GM08714 (cell line): ENCODE measurements at regions not wholly inside any gene's neighbourhood (a gene's known extent, or its start where the extent isn't known, plus 50 kb on each side); places are given as distances from the start of the nearest gene placed in this dataset.
"Not testable (repeated sequence)": the region's sequence is repeated elsewhere in the genome, so short reads cannot be mapped to it uniquely, and the experiment has no call there.

ENCODE experiments used
- H3K4me3 ChIP-seq: fragments of 200-500 bp; sonication (Bioruptor generic); 2 replicates; pipeline ENCODE4 v1.5.1; 2014; ENCODE audit warnings: mild to moderate bottlenecking, low read length, inconsistent platforms
- ZNF274 ChIP-seq: IDR thresholded peaks from 2 replicates; pipeline ENCODE4 v1.6.1; 2012; ENCODE audit warnings: mild to moderate bottlenecking, low read depth, low read length

- H3K4me3 ChIP-seq, result not testable (repeated sequence)
Measured at GRCh38 chr7:6982375-6982774, 156.3 kb upstream of the CCZ1B start.

DNA sequence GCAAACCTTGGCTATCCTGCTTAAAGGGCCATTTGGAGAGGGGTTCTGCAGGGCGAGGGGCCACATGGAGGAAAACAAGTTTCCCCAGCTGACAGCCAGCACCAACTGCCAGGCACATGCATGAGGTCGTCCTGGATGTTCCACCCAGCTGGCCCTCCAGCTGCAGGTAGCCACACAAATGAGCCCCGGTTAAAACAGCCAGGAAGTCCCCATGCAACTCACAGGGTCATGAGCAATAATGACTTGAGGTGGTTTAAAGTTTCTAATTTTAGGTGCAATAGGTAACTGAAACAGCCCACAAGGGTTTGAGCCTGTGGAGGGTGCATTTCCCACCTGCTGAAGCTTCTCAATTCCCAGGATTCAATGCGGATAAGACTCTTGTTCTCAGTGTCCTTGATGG, 160.8 kb upstream of the CCZ1B start:
- not testable (repeated sequence) for H3K4me3 ChIP-seq

DNA sequence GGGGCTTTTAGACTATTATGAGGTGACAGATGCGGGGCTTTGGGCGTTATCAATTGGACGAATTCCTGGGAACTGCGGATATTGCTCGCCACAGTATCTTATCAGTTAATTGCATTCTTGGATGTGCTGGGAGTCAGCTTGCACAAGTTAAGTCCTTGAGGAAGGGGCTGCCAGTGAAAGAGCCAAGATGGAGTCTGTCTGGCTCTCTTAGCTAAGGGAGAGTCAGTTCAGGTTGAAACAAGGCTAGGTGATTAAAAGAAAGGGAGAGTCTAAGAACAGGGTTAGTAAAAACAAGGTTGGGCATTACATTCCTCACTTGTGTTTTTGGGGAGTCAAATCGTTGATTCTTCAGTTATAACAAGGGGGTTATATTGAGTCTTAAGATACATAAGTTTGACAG, 162.5 kb upstream of the CCZ1B start:
- not testable (repeated sequence) for H3K4me3 ChIP-seq

GRCh38 chr7:6989968-6990367, 163.9 kb upstream of the CCZ1B start:
- H3K4me3 ChIP-seq, result not testable (repeated sequence)

GRCh38 chr7:6990426-6991152, 164.5 kb upstream of the CCZ1B start:
- peak overlapping the region; percentile 41; the same call in 1 of the 2 replicates for H3K4me3 ChIP-seq

GRCh38 chr7:6991169-6991611, 165.1 kb upstream of the CCZ1B start:
- H3K4me3 ChIP-seq, result peak overlapping the region; percentile 8; the same call in 1 of the 2 replicates

DNA sequence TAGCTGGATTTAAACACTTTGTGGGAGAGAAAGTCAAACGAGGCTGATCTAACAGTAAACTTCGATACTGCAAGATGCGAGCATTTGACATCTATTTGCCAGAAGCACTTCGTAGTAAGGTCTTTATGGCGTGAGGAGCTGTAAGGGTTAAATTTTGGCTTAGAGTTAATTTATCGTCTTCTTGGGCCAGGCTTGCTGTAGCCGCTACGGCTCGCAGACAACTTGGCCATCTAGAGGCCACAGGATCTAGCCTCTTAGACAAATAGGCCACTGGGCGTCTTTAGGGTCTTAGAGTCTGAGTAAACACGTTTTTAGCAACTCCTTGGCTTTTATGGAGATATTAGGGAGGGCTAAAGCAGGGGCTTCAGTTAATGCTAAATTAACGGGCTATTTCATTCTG, 165.6 kb upstream of the CCZ1B start:
- peak overlapping the region; percentile 8; the same call in 1 of the 2 replicates for H3K4me3 ChIP-seq

- not testable (repeated sequence) for H3K4me3 ChIP-seq
Measured at GRCh38 chr7:6992133-6992532, 166.1 kb upstream of the CCZ1B start.

DNA sequence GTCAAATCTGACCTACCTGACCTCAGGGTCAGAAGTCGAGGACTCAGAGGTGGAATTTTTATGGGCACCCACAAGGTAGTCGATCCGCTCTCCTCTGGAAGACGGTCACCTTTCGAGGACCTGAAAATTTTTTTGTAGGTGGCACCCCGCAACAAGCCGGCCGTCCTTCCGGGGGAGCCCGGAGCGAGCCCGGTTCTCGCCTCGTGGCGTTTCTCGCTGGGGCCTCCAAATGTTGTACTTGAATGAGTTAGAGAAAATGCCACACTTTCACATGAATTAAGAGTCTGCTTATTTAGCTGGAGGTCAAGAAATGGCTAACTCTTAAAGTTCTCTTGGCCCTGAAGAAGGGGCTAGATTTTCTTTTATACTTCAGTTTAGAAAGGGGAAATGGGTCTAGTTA, 169.0 kb upstream of the CCZ1B start:
- not testable (repeated sequence) for H3K4me3 ChIP-seq

DNA sequence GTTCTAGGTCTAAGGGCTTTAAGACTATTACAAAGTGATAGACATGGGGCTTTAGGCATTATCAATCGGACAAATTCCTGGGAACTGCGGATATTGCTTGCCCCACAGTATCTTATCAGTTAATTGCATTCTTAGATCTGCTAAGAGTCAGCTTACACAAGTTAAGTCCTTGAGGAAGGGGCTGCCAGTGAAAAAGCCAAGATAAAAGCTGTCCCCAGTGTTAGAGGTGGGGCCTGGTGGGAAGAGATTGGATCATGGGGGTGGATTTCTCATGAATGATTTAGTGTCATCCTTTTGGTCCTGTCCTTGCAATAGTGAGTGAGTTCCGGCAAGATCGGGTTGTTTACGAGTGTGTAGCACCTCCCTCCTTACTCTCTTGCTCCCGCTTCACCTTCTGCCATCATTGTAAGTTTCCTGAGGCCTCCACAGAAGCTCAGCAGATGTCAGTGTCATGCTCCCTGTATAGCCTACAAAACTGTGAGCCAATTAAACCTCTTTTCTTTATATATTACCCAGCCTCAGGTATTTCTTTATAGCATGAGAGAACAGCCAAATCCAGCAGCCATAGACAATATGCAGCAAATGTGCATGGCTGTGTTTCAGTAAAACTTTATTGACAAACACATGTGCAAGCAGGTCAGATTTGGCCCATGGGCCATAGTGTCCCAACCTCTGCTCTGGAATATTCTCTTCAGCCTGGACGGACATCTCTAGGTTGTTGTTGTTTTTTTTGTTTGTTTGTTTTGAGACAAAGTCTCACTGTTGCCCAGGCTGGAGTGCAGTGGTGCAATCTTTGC, 169.6 kb upstream of the CCZ1B start:
- H3K4me3 ChIP-seq, result not testable (repeated sequence)

- not testable (repeated sequence) for H3K4me3 ChIP-seq
Measured at GRCh38 chr7:6999067-6999666, 173.1 kb upstream of the CCZ1B start.

DNA sequence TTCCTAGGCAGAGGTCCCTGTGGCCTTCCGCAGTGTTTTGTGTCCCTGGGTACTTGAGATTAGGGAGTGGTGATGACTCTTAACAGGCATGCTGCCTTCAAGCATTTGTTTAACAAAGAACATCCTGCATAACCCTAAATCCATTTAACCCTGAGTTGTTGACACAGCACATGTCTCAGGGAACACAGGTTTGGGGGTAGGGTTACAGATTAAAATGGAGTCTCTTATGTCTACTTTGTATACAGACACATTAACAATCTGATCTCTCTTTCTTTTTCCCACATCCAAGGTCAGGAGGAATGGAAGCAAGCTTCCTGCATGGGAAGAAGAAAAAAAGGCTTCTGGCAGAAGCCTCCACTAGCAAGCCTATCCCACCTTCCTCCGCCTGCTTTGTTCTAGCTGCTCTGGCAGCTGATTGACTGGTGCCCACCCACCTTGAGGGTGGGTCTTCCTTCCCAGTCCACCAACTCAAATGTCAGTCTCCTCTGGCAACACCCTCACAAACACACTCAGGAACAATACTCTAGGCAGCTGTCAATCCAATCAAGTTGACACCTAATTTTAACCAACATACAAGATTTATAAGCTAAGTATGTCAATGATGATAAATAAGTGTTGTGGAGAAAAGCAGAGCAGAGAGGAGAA, 176.5 kb upstream of the CCZ1B start:
- no peak overlapping the region for H3K4me3 ChIP-seq
- TF ChIP-seq ZNF274, result no peak

GRCh38 chr7:7005303-7005702, 177.0 kb upstream of the C1GALT1 start:
- H3K4me3 ChIP-seq, result no peak overlapping the region
- TF ChIP-seq ZNF274, result no peak

DNA sequence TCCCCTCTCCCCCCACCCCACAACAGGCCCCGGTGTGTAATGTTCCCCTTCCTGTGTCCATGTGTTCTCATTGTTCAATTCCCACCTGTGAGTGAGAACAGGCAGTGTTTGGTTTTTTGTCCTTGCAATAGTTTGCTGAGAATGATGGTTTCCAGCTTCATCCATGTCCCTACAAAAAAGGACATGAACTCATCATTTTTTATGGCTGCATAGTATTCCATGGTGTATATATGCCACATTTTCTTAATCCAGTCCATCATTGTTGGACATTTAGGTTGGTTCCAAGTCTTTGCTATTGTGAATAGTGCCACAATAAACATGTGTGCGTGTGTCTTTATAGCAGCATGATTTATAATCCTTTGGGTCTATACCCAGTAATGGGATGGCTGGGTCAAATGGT, 176.4 kb upstream of the C1GALT1 start:
- not testable (repeated sequence) for H3K4me3 ChIP-seq

- not testable (repeated sequence) for H3K4me3 ChIP-seq
Measured at GRCh38 chr7:7011241-7011640, 171.1 kb upstream of the C1GALT1 start.

GRCh38 chr7:7011751-7012150, 170.6 kb upstream of the C1GALT1 start:
- H3K4me3 ChIP-seq, result not testable (repeated sequence)
